ENCODE measurements at regions not wholly inside any gene's neighbourhood (a gene's known extent, or its start where the extent isn't known, plus 50 kb on each side); places are given as distances from the start of the nearest gene placed in this dataset.

DNA sequence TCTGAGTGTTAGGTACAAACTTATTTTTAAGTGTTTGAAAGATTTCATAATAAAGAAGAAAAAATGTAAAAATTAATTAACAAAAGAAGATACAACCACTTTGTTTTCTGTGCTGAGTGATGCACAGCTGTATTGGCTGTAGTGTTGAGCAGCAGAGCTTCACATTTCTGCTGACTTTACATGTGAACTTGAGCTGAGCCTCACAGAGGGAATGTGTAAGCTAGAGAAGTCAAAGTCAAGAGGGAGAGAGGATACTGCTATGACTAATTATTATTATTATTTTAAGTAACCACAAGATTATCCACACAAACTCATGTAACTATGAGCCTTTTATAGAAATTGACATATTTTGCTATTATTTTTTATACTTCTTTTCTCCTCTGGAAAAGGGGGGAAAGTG, 159.1 kb upstream of the ZSWIM2 start:
- TF ChIP-seq, protein P1, sequence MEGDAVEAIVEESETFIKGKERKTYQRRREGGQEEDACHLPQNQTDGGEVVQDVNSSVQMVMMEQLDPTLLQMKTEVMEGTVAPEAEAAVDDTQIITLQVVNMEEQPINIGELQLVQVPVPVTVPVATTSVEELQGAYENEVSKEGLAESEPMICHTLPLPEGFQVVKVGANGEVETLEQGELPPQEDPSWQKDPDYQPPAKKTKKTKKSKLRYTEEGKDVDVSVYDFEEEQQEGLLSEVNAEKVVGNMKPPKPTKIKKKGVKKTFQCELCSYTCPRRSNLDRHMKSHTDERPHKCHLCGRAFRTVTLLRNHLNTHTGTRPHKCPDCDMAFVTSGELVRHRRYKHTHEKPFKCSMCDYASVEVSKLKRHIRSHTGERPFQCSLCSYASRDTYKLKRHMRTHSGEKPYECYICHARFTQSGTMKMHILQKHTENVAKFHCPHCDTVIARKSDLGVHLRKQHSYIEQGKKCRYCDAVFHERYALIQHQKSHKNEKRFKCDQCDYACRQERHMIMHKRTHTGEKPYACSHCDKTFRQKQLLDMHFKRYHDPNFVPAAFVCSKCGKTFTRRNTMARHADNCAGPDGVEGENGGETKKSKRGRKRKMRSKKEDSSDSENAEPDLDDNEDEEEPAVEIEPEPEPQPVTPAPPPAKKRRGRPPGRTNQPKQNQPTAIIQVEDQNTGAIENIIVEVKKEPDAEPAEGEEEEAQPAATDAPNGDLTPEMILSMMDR (IDR thresholded peaks at IDR 0.05): no peak
- TF ChIP-seq EZH2 (IDR thresholded peaks at IDR 0.05): no peak
- no peak for TF ChIP-seq EZH2phosphoT487 (IDR thresholded peaks at IDR 0.05)

All from neural progenitor cell (in vitro differentiated cells).